Natural killer cell (primary cell): ENCODE measurements at regions not wholly inside any gene's neighbourhood (a gene's known extent, or its start where the extent isn't known, plus 50 kb on each side); places are given as distances from the start of the nearest gene placed in this dataset.

Experiments
- ATAC-seq, 3 donors: fragments of 150-1000 bp in 2 of 3; fragments of 200-7000 bp in 1 of 3; cut with Tn5 transposase; 1 replicate in 1 of 3; 2 replicates in 2 of 3; pipeline ENCODE4 v1.10.0; 2021; ENCODE audit warnings: mild to moderate bottlenecking in 2 of 3, moderate library complexity in 2 of 3
- DNase-seq, 2 donors: peaks; one replicate each; pipeline versions ENCODE4 v3.0.0 to v3.0.0-alpha.2; 2013 to 2021; ENCODE audit warnings: mixed read lengths in 1 of 2
- H3K27ac ChIP-seq: one replicate; pipeline ENCODE4 v1.5.1; 2013; ENCODE audit warnings: mild to moderate bottlenecking, low read length
- H3K27me3 ChIP-seq: one replicate; pipeline ENCODE4 v1.6.1; 2013; ENCODE audit warnings: low read length; ENCODE audit not compliant: control insufficient read depth, insufficient read depth
- H3K36me3 ChIP-seq: one replicate; pipeline ENCODE4 v1.6.1; 2013; ENCODE audit warnings: low read length; ENCODE audit not compliant: control insufficient read depth, insufficient read depth
- H3K4me1 ChIP-seq: one replicate; pipeline ENCODE4 v1.6.1; 2013; ENCODE audit warnings: low read length; ENCODE audit not compliant: control insufficient read depth, insufficient read depth
- H3K4me3 ChIP-seq: one replicate; pipeline ENCODE4 v1.5.1; 2013; ENCODE audit warnings: low read length
- H3K9me3 ChIP-seq: one replicate; pipeline ENCODE4 v1.6.1; 2013; ENCODE audit warnings: low read length; ENCODE audit not compliant: control insufficient read depth, insufficient read depth
- H3K27ac Mint-ChIP-seq, 2 donors: one replicate each; pipeline ENCODE4 v1.8.0; 2022; ENCODE audit warnings: mild to moderate bottlenecking in 2 of 2, mixed read lengths in 2 of 2, moderate library complexity in 1 of 2
- H3K27me3 Mint-ChIP-seq, 2 donors: one replicate each; pipeline ENCODE4 v1.8.0; 2022; ENCODE audit warnings: low read depth in 2 of 2, mixed read lengths in 2 of 2
- H3K36me3 Mint-ChIP-seq: one replicate; pipeline ENCODE4 v1.8.0; 2022; ENCODE audit warnings: mixed read lengths
- H3K4me1 Mint-ChIP-seq, 2 donors: one replicate each; pipeline ENCODE4 v1.8.0; 2022; ENCODE audit warnings: mixed read lengths in 2 of 2
- H3K4me3 Mint-ChIP-seq: one replicate; pipeline ENCODE4 v1.8.0; 2022; ENCODE audit warnings: mild to moderate bottlenecking, moderate library complexity, mixed read lengths
- H3K9me3 Mint-ChIP-seq, 2 donors: one replicate each; pipeline ENCODE4 v1.8.0; 2022; ENCODE audit warnings: mixed read lengths in 2 of 2
- CTCF ChIP-seq: fragments of 200-600 bp; IDR thresholded peaks from one replicate; pipeline ENCODE4 v1.8.0; 2022; ENCODE audit warnings: antibody characterized with exemption
- WGBS: methylation state at CpG from one replicate; pipeline ENCODE4 v1.1.7; 2013; ENCODE audit warnings: missing lambda C conversion rate; ENCODE audit not compliant: insufficient coverage; 5-methylcytosine and 5-hydroxymethylcytosine counted together
- intact Hi-C: fragments of 100-400 bp; cut with micrococcal nuclease; formaldehyde crosslinking; loops from one replicate; pipeline ENCODE4 v1.14.2; 2022

GRCh38 chr2:144796164-144796563, 276.2 kb upstream of the ZEB2 start:
- Mint-ChIP-seq H3K27ac (no peak overlapping the region), H3K36me3 (no peaks in the 10 kb centered on the region), H3K4me1 (peaks cover 4 to 7% of the 10 kb centered on the region in 2 donors), H3K4me3 (no peak overlapping the region), H3K27me3 (no peaks in the 10 kb centered on the region), H3K9me3 (no peaks in the 10 kb centered on the region)
- Histone ChIP-seq H3K36me3 (no peaks in the 10 kb centered on the region), H3K4me1 (no peaks in the 10 kb centered on the region), H3K27ac (no peak overlapping the region), H3K9me3 (no peaks in the 10 kb centered on the region), H3K27me3 (no peaks in the 10 kb centered on the region), H3K4me3 (no peak overlapping the region)
- intact Hi-C loops = no loop called here
- 95% methylated on average over 2 of the region's 2 CpGs for WGBS
- ATAC-seq (no peak), DNase-seq (no peak)
- TF ChIP-seq CTCF = no peak

GRCh38 chr2:144785253-144785652, 265.3 kb upstream of the ZEB2 start:
- DNase-seq (no peak), ATAC-seq (no peak)
- 95% methylated on average over 5 of the region's 5 CpGs for WGBS
- H3K36me3 Mint-ChIP-seq = no peaks in the 10 kb centered on the region
- no peak overlapping the region for H3K27ac ChIP-seq
- H3K27ac Mint-ChIP-seq = no peak overlapping the region
- H3K4me1 Mint-ChIP-seq = no peaks in the 10 kb centered on the region
- H3K4me1 ChIP-seq = no peaks in the 10 kb centered on the region
- peaks cover 2% of the 10 kb centered on the region for H3K27me3 ChIP-seq
- TF ChIP-seq CTCF = no peak
- no peak overlapping the region for H3K4me3 Mint-ChIP-seq
- no peaks in the 10 kb centered on the region for H3K9me3 ChIP-seq
- peaks cover 0 to 2% of the 10 kb centered on the region in 2 donors for H3K9me3 Mint-ChIP-seq
- intact Hi-C loops = no loop called here
- peaks cover 0 to 8% of the 10 kb centered on the region in 2 donors for H3K27me3 Mint-ChIP-seq
- no peak overlapping the region for H3K4me3 ChIP-seq
- no peaks in the 10 kb centered on the region for H3K36me3 ChIP-seq

- no peak for TF ChIP-seq CTCF
- intact Hi-C loops = no loop called here
- no peak overlapping the region for H3K4me3 ChIP-seq
- Mint-ChIP-seq H3K4me1 (no peaks in the 10 kb centered on the region), H3K4me3 (no peak overlapping the region), H3K36me3 (no peaks in the 10 kb centered on the region), H3K9me3 (no peaks in the 10 kb centered on the region), H3K27ac (no peak overlapping the region), H3K27me3 (no peaks in the 10 kb centered on the region)
- WGBS = 96% methylated on average over 3 of the region's 3 CpGs
- H3K4me1 ChIP-seq = no peaks in the 10 kb centered on the region
- no peaks in the 10 kb centered on the region for H3K9me3 ChIP-seq
- H3K27me3 ChIP-seq = peaks cover 2% of the 10 kb centered on the region
- ATAC-seq = no peak
- no peaks in the 10 kb centered on the region for H3K36me3 ChIP-seq
- DNase-seq = no peak
- no peak overlapping the region for H3K27ac ChIP-seq
These were observed 261.1 kb upstream of the ZEB2 start for GRCh38 chr2:144780983-144781382.

- Histone ChIP-seq H3K9me3 (no peaks in the 10 kb centered on the region), H3K27me3 (peaks cover 2% of the 10 kb centered on the region), H3K36me3 (no peaks in the 10 kb centered on the region), H3K27ac (no peak overlapping the region), H3K4me1 (no peaks in the 10 kb centered on the region), H3K4me3 (no peak overlapping the region)
- TF ChIP-seq CTCF = no peak
- Mint-ChIP-seq H3K4me3 (no peak overlapping the region), H3K4me1 (no peaks in the 10 kb centered on the region), H3K27me3 (peaks cover 0 to 3% of the 10 kb centered on the region in 2 donors), H3K36me3 (no peaks in the 10 kb centered on the region), H3K9me3 (no peaks in the 10 kb centered on the region), H3K27ac (no peak overlapping the region)
- no peak for ATAC-seq
- intact Hi-C loops = no loop called here
- no peak for DNase-seq
These were observed 256.8 kb upstream of the ZEB2 start for GRCh38 chr2:144776766-144777165.
